ENCODE measurements at regions not wholly inside any gene's neighbourhood (a gene's known extent, or its start where the extent isn't known, plus 50 kb on each side); places are given as distances from the start of the nearest gene placed in this dataset.

DNA sequence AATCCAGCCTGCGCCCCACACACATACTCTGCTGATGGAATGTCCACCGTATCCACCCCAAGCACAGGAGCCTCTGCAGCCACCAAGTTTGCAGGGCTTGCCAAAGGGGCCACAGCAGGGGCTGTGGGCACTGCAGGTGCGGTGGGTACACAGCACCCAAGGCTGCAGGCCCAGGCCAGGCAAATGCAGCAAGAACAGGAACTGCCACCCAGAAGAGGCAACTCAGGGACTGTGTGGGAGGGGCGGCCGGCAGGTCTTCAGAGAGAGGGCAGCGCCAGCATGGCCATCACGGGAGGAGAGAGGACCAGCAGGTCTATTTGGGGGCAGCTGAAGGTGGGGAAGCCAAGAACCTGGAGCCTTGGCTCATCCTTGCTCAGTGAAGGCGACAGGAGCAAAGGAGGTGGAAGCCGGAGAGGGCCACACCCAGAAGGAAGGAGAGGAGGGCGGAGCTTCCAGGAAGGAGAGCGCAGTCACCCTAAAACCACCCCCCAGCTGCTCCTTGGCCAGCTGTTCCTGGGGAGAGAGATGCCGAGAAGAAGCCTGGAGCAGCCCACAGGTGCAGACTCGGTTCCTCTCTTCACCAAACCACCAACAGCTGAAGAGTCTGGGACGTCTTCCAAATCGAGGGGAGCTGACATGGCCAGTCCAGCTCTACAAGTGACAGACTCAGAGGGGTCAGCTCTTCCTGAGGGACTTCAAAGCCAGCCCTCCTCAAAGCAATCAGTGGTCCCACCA lies 265.1 kb upstream of the CDYL start:
- Mint-ChIP-seq H3K27ac (no peak overlapping the region), H3K4me3 (no peak overlapping the region), H3K27me3 (ENCODE audit: low read depth) (peaks cover 3% of the 10 kb centered on the region), H3K36me3 (ENCODE audit: low read depth) (no peaks in the 10 kb centered on the region), H3K4me1 (ENCODE audit: low read depth) (no peaks in the 10 kb centered on the region), H3K9me3 (ENCODE audit: insufficient read depth) (no peaks in the 10 kb centered on the region)
- ChIA-PET CTCF (no interaction called here), POLR2A (no interaction called here)
- ATAC-seq, result no peak
- no peak for DNase-seq

DNA sequence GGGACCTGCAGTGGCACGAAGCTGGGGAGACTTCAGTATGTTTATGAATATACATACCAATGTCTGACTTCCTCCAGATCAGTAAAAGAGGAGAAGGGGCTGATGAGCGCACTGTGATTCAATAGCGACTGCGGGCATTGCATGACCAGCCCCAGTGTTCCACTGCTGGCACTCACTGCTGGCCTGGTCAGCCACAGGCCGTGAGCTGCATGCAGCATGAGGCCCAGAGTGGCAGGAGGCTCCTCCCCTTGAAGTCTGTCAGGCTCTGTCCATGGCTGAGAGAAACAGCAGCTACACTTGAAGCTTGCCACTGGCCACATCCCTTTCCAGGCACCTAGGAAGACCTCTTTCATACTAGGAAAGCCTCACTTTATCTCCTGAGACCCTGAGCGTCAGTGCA lies 265.9 kb upstream of the CDYL start:
- no peak overlapping the region for H3K27ac Mint-ChIP-seq
- CTCF ChIA-PET, result no interaction called here
- H3K4me1 Mint-ChIP-seq (ENCODE audit: low read depth), result no peaks in the 10 kb centered on the region
- H3K27me3 Mint-ChIP-seq (ENCODE audit: low read depth), result peaks cover 3% of the 10 kb centered on the region
- ATAC-seq (no peak), DNase-seq (no peak)
- no peaks in the 10 kb centered on the region for H3K36me3 Mint-ChIP-seq (ENCODE audit: low read depth)
- no peaks in the 10 kb centered on the region for H3K9me3 Mint-ChIP-seq (ENCODE audit: insufficient read depth)
- POLR2A ChIA-PET, result no interaction called here
- no peak overlapping the region for H3K4me3 Mint-ChIP-seq

- H3K9me3 Mint-ChIP-seq (ENCODE audit: insufficient read depth), result no peaks in the 10 kb centered on the region
- ChIA-PET CTCF (no interaction called here), POLR2A (no interaction called here)
- DNase-seq (no peak), ATAC-seq (no peak)
- H3K27me3 Mint-ChIP-seq (ENCODE audit: low read depth), result peaks cover 3% of the 10 kb centered on the region
- H3K4me1 Mint-ChIP-seq (ENCODE audit: low read depth), result no peaks in the 10 kb centered on the region
- no peaks in the 10 kb centered on the region for H3K36me3 Mint-ChIP-seq (ENCODE audit: low read depth)
- H3K27ac Mint-ChIP-seq, result no peak overlapping the region
- H3K4me3 Mint-ChIP-seq, result no peak overlapping the region
Observed at GRCh38 chr6:4509506-4509905, 266.7 kb upstream of the CDYL start.

DNA sequence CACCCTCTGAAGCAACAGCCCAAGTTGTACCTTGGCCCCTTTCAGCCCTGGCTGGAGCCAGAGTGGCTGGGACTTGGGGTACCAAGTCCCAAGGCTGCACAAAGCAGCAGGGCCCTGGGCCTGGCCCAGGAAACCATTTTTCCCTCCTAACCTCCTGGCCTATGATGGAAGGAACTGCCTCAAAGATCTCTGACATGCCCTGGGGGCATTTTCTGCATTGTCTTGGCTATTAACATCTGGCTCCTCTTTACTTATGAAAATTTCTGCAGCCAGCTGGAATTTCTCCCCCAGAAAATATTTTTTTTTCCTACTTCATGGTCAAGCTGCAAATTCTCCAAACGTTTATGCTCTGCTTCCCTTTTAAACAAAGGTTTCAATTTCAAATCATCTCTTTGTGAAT lies 269.4 kb upstream of the CDYL start:
- CTCF ChIA-PET, result no interaction called here
- DNase-seq (no peak), ATAC-seq (no peak)
- H3K9me3 Mint-ChIP-seq (ENCODE audit: insufficient read depth), result no peaks in the 10 kb centered on the region
- POLR2A ChIA-PET, result no interaction called here
- H3K36me3 Mint-ChIP-seq (ENCODE audit: low read depth), result no peaks in the 10 kb centered on the region
- no peaks in the 10 kb centered on the region for H3K4me1 Mint-ChIP-seq (ENCODE audit: low read depth)
- H3K4me3 Mint-ChIP-seq, result no peak overlapping the region
- no peak overlapping the region for H3K27ac Mint-ChIP-seq
- H3K27me3 Mint-ChIP-seq (ENCODE audit: low read depth), result peaks cover 3% of the 10 kb centered on the region

DNA sequence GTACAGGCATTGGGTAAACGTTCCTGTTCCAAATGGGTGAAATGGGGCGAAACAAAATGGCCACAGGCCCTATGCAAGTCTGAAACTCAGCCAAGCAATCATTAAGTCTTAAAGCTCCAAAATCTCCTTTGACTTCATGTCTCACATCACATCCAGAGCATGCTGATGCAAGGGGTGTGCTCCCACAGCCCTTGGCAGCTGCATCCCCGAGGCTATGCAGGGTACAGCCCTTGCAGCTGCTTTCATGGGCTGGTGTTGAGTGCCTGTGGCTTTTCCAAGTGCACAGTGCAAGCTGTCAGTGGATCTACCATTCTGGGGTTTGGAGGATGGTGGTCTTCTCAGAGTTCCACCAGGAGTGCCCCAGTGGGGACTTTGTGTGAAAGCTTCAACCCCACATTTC lies 270.0 kb upstream of the CDYL start:
- POLR2A ChIA-PET, result no interaction called here
- Mint-ChIP-seq H3K36me3 (ENCODE audit: low read depth) (no peaks in the 10 kb centered on the region), H3K9me3 (ENCODE audit: insufficient read depth) (no peaks in the 10 kb centered on the region), H3K4me3 (no peak overlapping the region), H3K4me1 (ENCODE audit: low read depth) (no peaks in the 10 kb centered on the region), H3K27ac (no peak overlapping the region), H3K27me3 (ENCODE audit: low read depth) (peaks cover 3% of the 10 kb centered on the region)
- ATAC-seq (no peak), DNase-seq (no peak)
- CTCF ChIA-PET, result no interaction called here

DNA sequence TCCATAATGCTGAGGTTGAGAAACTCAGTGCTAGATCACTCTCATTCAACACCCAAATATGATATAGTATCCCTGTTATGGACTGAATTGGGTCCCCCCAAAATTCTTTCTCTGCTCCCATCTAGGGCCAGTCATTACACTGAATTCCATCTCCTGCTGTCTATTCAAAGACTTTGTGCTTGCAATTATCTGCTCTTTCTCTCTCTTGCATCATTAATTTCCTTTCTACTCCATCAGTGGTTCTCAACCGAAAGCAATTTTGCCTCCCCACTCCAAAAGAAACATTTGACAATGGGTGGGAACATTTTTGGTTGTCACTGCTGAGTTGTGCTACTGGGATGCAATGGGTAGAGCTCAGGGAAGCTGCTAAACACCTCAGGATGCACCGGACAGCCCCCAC lies 271.5 kb upstream of the CDYL start:
- H3K9me3 Mint-ChIP-seq (ENCODE audit: insufficient read depth), result no peaks in the 10 kb centered on the region
- no peak overlapping the region for H3K4me3 Mint-ChIP-seq
- no peaks in the 10 kb centered on the region for H3K4me1 Mint-ChIP-seq (ENCODE audit: low read depth)
- H3K27me3 Mint-ChIP-seq (ENCODE audit: low read depth), result peaks cover 5% of the 10 kb centered on the region
- CTCF ChIA-PET, result no interaction called here
- no peak overlapping the region for H3K27ac Mint-ChIP-seq
- POLR2A ChIA-PET, result no interaction called here
- no peaks in the 10 kb centered on the region for H3K36me3 Mint-ChIP-seq (ENCODE audit: low read depth)
- no peak for ATAC-seq
- DNase-seq, result no peak

- CTCF ChIA-PET, result no interaction called here
- no peak overlapping the region for H3K4me3 Mint-ChIP-seq
Observed at GRCh38 chr6:4503700-4504099, 272.5 kb upstream of the CDYL start.

DNA sequence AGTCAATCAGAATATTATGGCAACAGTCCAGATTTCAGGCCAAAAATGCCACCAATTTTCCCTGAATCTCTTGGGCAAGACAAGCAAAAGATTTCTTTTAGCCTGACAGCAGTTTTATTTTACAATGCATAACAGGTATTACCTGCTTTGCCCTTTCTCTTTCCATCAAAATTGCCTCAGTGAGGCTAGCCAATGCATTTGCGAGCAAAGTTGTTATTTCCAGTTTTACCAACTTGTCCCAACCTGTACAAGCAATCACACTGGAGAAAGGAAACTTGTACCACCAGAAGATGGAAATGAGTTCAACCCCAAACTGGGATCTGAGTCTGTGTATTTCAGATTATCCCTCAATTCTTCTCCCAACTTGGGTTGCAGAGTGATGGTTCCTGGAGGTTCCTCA lies 279.9 kb upstream of the CDYL start:
- no peaks in the 10 kb centered on the region for H3K4me1 Mint-ChIP-seq (ENCODE audit: low read depth)
- DNase-seq (no peak), ATAC-seq (no peak)
- ChIA-PET CTCF (no interaction called here), POLR2A (no interaction called here)
- no peaks in the 10 kb centered on the region for H3K36me3 Mint-ChIP-seq (ENCODE audit: low read depth)
- H3K27ac Mint-ChIP-seq, result no peak overlapping the region
- H3K27me3 Mint-ChIP-seq (ENCODE audit: low read depth), result peaks cover 4% of the 10 kb centered on the region
- peaks cover 3% of the 10 kb centered on the region for H3K9me3 Mint-ChIP-seq (ENCODE audit: insufficient read depth)
- H3K4me3 Mint-ChIP-seq, result no peak overlapping the region

More at GRCh38 chr6:4503700-4504099, 272.5 kb upstream of the CDYL start:
- POLR2A ChIA-PET, result no interaction called here
- no peak overlapping the region for H3K27ac Mint-ChIP-seq
- peaks cover 7% of the 10 kb centered on the region for H3K27me3 Mint-ChIP-seq (ENCODE audit: low read depth)
- no peaks in the 10 kb centered on the region for H3K4me1 Mint-ChIP-seq (ENCODE audit: low read depth)
- ATAC-seq (no peak), DNase-seq (no peak)
- no peaks in the 10 kb centered on the region for H3K36me3 Mint-ChIP-seq (ENCODE audit: low read depth)
- no peaks in the 10 kb centered on the region for H3K9me3 Mint-ChIP-seq (ENCODE audit: insufficient read depth)

DNA sequence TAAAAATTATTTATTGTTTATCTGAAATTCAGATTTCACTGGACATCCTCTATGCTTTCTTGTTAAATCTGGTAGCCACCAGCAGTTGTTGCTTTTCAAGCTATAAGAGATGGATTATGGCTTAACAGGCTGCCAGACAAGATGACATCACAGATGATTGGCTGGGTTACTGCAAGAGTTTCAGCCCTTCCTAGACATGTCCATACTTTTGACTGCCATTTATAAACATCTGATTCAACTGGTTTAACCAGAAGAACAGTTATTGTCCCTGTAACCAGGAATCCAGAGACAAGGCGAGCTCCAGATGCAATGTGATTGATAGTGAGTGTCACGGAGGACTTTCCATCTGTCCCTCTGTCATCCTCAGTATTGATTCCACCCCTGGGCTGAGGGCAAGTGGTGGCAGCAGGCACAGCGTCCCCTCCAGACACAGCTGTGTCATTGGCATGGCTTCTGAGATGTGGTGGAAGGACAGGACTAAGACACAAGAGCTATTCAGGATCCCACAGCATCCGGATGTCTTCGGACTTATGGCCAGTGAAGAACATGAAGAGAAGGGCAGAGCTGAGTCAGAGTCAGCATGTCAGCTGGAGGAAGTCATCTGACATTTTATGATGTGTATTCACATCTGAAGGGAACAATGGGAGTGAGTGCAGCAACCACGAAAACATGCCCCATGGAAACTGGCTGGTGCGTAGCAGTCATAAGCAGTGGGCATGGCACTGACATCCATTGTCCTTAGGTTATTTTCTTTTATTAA lies 284.5 kb upstream of the CDYL start:
- ChIA-PET POLR2A (no interaction called here), CTCF (no interaction called here)
- H3K36me3 Mint-ChIP-seq (ENCODE audit: low read depth), result no peaks in the 10 kb centered on the region
- H3K27me3 Mint-ChIP-seq (ENCODE audit: low read depth), result no peaks in the 10 kb centered on the region
- DNase-seq (no peak), ATAC-seq (no peak)
- peaks cover 11% of the 10 kb centered on the region for H3K9me3 Mint-ChIP-seq (ENCODE audit: insufficient read depth)
- H3K4me3 Mint-ChIP-seq, result no peak overlapping the region
- no peak overlapping the region for H3K27ac Mint-ChIP-seq
- no peaks in the 10 kb centered on the region for H3K4me1 Mint-ChIP-seq (ENCODE audit: low read depth)

DNA sequence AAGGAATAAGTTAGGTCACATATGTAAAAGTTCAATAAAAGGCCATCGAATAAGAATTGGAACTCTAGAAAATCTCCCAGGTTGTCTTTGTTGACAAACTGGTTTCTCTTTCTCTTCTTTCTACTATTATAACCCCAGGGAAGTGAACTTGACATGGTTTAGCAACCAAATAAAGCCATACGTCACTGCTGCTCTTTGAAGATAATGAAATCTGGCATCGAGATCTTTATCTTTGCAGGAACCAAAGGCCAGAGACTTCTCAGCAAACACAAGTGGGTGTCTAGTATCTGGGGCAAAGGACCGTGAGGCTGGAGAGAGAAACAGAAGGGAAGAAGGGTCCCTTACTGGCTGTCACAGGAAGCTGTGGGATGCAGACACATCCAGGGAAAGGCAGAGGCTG lies 286.7 kb upstream of the CDYL start:
- H3K4me3 Mint-ChIP-seq, result no peak overlapping the region
- POLR2A ChIA-PET, result no interaction called here
- CTCF ChIA-PET, result no interaction called here
- ATAC-seq (no peak), DNase-seq (no peak)
- H3K27me3 Mint-ChIP-seq (ENCODE audit: low read depth), result no peaks in the 10 kb centered on the region
- no peaks in the 10 kb centered on the region for H3K36me3 Mint-ChIP-seq (ENCODE audit: low read depth)
- no peaks in the 10 kb centered on the region for H3K4me1 Mint-ChIP-seq (ENCODE audit: low read depth)
- H3K27ac Mint-ChIP-seq, result no peak overlapping the region
- peaks cover 11% of the 10 kb centered on the region for H3K9me3 Mint-ChIP-seq (ENCODE audit: insufficient read depth)

- H3K4me1 Mint-ChIP-seq (ENCODE audit: low read depth), result no peaks in the 10 kb centered on the region
- no peaks in the 10 kb centered on the region for H3K36me3 Mint-ChIP-seq (ENCODE audit: low read depth)
- ChIA-PET CTCF (no interaction called here), POLR2A (no interaction called here)
- H3K4me3 Mint-ChIP-seq, result no peak overlapping the region
- H3K27me3 Mint-ChIP-seq (ENCODE audit: low read depth), result no peaks in the 10 kb centered on the region
- no peak for ATAC-seq
- no peak for DNase-seq
- H3K9me3 Mint-ChIP-seq (ENCODE audit: insufficient read depth), result peaks cover 11% of the 10 kb centered on the region
- no peak overlapping the region for H3K27ac Mint-ChIP-seq
Observed at GRCh38 chr6:4488389-4488788, 287.8 kb upstream of the CDYL start.

GRCh38 chr6:4487538-4487937 lies 288.7 kb upstream of the CDYL start:
- no peaks in the 10 kb centered on the region for H3K27me3 Mint-ChIP-seq (ENCODE audit: low read depth)
- peaks cover 11% of the 10 kb centered on the region for H3K9me3 Mint-ChIP-seq (ENCODE audit: insufficient read depth)
- ATAC-seq (no peak), DNase-seq (no peak)
- H3K4me3 Mint-ChIP-seq, result no peak overlapping the region
- H3K27ac Mint-ChIP-seq, result no peak overlapping the region
- H3K4me1 Mint-ChIP-seq (ENCODE audit: low read depth), result no peaks in the 10 kb centered on the region
- ChIA-PET POLR2A (no interaction called here), CTCF (no interaction called here)
- H3K36me3 Mint-ChIP-seq (ENCODE audit: low read depth), result no peaks in the 10 kb centered on the region
